A549 (cell line): ENCODE measurements at regions not wholly inside any gene's neighbourhood (a gene's known extent, or its start where the extent isn't known, plus 50 kb on each side); places are given as distances from the start of the nearest gene placed in this dataset.
A peak's percentile ranks its signal among the peaks of the same experiment; 100 is the strongest.

Source experiments
- ATAC-seq, 2 experiments: fragments of 200-7000 bp in 1 of 2; fragments of >200 bp in 1 of 2; cut with Nextera tagmentation in 1 of 2; cut with Tn5 transposase in 1 of 2; 3 replicates each; pipeline versions ENCODE4 v1.8.0 to v1.9.1; 2018 to 2020; ENCODE audit warnings: mild to moderate bottlenecking in 1 of 2, moderate library complexity in 1 of 2
- CTCF ChIA-PET: fragments of 300-600 bp; sonication (Branson Sonifier 250); formaldehyde crosslinking; extraction: SDS; loops from one replicate; lab custom pipeline; 2021; ENCODE audit warnings: antibody characterized with exemption, inconsistent platforms; lab: Yijun Ruan, JAX
- POLR2A ChIA-PET: fragments of 350-600 bp; formaldehyde crosslinking; extraction: SDS; loops from one replicate; lab custom pipeline; 2021; ENCODE audit warnings: antibody characterized with exemption, inconsistent platforms; lab: Yijun Ruan, JAX
- DNase-seq, 2 experiments: peaks; one replicate each; pipeline versions ENCODE4 v3.0.0 to v3.0.0-alpha.2; 2011 to 2016; ENCODE audit warnings: low read depth in 1 of 2, low spot score in 1 of 2
- FAIRE-seq: peaks from 2 replicates; lab custom pipeline; 2011; peaks lifted over from hg19 to GRCh38; lab: Jason Lieb, UNC
- H3K27ac ChIP-seq, 2 experiments: fragments of >200 bp; sonication (Bioruptor Twin); formaldehyde crosslinking; 3 replicates each; pipeline ENCODE4 v1.5.1; 2016 to 2017
- H3K4me1 ChIP-seq: fragments of >200 bp; sonication (Bioruptor Twin); formaldehyde crosslinking; 3 replicates; pipeline ENCODE4 v1.6.1; 2016
- H3K4me2 ChIP-seq: fragments of >200 bp; sonication (Bioruptor Twin); formaldehyde crosslinking; 3 replicates; pipeline ENCODE4 v1.6.1; 2016
- H3K4me3 ChIP-seq: fragments of >200 bp; sonication (Bioruptor Twin); formaldehyde crosslinking; 3 replicates; pipeline ENCODE4 v1.5.1; 2016
- H3K9me3 ChIP-seq: fragments of >200 bp; sonication (Bioruptor Twin); formaldehyde crosslinking; 3 replicates; pipeline ENCODE4 v1.6.1; 2016
- CBX8 ChIP-seq: fragments of 200-600 bp; sonication (generic); IDR thresholded peaks from 2 replicates; pipeline ENCODE4 v1.6.1; 2016
- CEBPB ChIP-seq, 2 experiments: fragments of >200 bp in 1 of 2; sonication (Bioruptor Twin) in 1 of 2; formaldehyde crosslinking in 1 of 2; IDR thresholded peaks; 2 replicates each; pipeline ENCODE4 v1.6.1; 2012 to 2016
- EHF ChIP-seq: fragments of 250-450 bp; sonication (Bioruptor Pico); IDR thresholded peaks from 2 replicates; pipeline ENCODE4 v1.5.0; 2020; ENCODE audit warnings: mild to moderate bottlenecking
- EHMT2 ChIP-seq: fragments of 200-600 bp; sonication (generic); IDR thresholded peaks from 2 replicates; pipeline ENCODE4 v1.6.1; 2016; ENCODE audit warnings: antibody characterized with exemption, low read depth, mild to moderate bottlenecking, moderate library complexity
- EP300 ChIP-seq, 2 experiments: fragments of >200 bp; sonication (Bioruptor Twin); formaldehyde crosslinking; IDR thresholded peaks; 2 replicates in 1 of 2; 3 replicates in 1 of 2; pipeline ENCODE4 v1.6.1; 2016 to 2017
- ESRRA ChIP-seq: fragments of 150-350 bp; IDR thresholded peaks from 2 replicates; pipeline ENCODE4 v1.6.1; 2014; ENCODE audit warnings: mild to moderate bottlenecking, low read length, borderline replicate concordance
- FOSL2 ChIP-seq, 2 experiments: fragments of 450-650 bp in 1 of 2; fragments of >200 bp in 1 of 2; sonication (Bioruptor Twin) in 1 of 2; formaldehyde crosslinking; IDR thresholded peaks; 2 replicates each; pipeline versions ENCODE4 v1.5.0 to v1.6.1; 2016 to 2020; ENCODE audit warnings: mild to moderate bottlenecking in 1 of 2, moderate library complexity in 1 of 2
- HDAC2 ChIP-seq: fragments of 200-600 bp; sonication (generic); IDR thresholded peaks from 2 replicates; pipeline ENCODE4 v1.6.1; 2016
- HOXB5 ChIP-seq: fragments of 250-450 bp; sonication (Bioruptor Pico); IDR thresholded peaks from 2 replicates; pipeline ENCODE4 v1.5.0; 2020; ENCODE audit warnings: mild to moderate bottlenecking, moderate library complexity
- JUN ChIP-seq, 2 experiments: fragments of >200 bp; sonication (Bioruptor Twin); formaldehyde crosslinking; IDR thresholded peaks; 2 replicates in 1 of 2; 3 replicates in 1 of 2; pipeline ENCODE4 v1.6.1; 2016 to 2017
- KDM1A ChIP-seq: fragments of 200-600 bp; sonication (generic); IDR thresholded peaks from 2 replicates; pipeline ENCODE4 v1.6.1; 2016; ENCODE audit warnings: low read depth, mild to moderate bottlenecking
- MAFK ChIP-seq: fragments of 450-650 bp; IDR thresholded peaks from 2 replicates; pipeline ENCODE4 v1.6.1; 2014; ENCODE audit not compliant: partially characterized antibody
- POLR2A ChIP-seq: IDR thresholded peaks from 2 replicates; pipeline ENCODE4 v1.6.1; 2012; ENCODE audit warnings: mild to moderate bottlenecking, low read length
- RFX5 ChIP-seq: fragments of 450-650 bp; IDR thresholded peaks from 2 replicates; pipeline ENCODE4 v1.7.1; 2014; ENCODE audit warnings: antibody characterized with exemption, mild to moderate bottlenecking, moderate library complexity
- SMC3 ChIP-seq: fragments of >200 bp; sonication (Bioruptor Twin); formaldehyde crosslinking; IDR thresholded peaks from 3 replicates; pipeline ENCODE4 v1.6.1; 2018; ENCODE audit warnings: inconsistent platforms
- ZC3H11A ChIP-seq: fragments of 450-650 bp; IDR thresholded peaks from 2 replicates; pipeline ENCODE4 v1.6.1; 2014; ENCODE audit warnings: antibody characterized with exemption, mild to moderate bottlenecking
- ZSCAN20 ChIP-seq: fragments of 250-450 bp; sonication (Bioruptor Pico); IDR thresholded peaks from 2 replicates; pipeline ENCODE4 v1.8.0; 2022; ENCODE audit warnings: mild to moderate bottlenecking, moderate library complexity
- WGBS: methylation state at CpG from one replicate; pipeline ENCODE4 v1.1.6; 2017; ENCODE audit errors: missing lambda C conversion rate; 5-methylcytosine and 5-hydroxymethylcytosine counted together
- TF ChIP-seq, protein P1 (sequence below): fragments of 450-650 bp; IDR thresholded peaks from 2 replicates; pipeline ENCODE4 v1.6.1; 2014; ENCODE audit warnings: antibody characterized with exemption
- TF ChIP-seq, protein P2 (sequence below): fragments of >200 bp; sonication (Bioruptor Twin); formaldehyde crosslinking; IDR thresholded peaks from 3 replicates; pipeline ENCODE4 v1.5.1; 2016

DNA sequence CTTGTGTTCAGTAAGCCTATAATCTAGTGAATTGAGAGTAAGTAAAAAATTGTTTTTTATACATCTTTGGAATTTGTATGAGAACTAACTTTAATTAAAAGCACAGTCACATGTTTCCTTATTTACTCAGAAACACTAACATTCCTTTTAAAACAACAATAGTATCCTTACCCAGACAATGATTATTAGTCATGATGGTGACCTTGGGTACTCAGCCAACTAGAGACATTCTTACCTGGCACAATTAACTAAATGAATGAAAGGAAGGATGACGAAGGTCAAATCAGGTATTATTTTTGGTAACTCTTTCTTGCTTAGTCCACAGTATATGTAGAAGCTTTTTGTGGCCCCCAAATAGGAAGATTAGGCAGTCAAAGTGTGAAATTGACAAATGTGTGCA is 901.0 kb downstream of the FAT4 start:
- POLR2A ChIA-PET = no interaction called here
- H3K4me1 ChIP-seq = no peaks in the 10 kb centered on the region
- WGBS = 19% methylated on average over 1 of the region's 1 CpG
- TF ChIP-seq MAFK (no peak), EP300 (IDR thresholded peaks at IDR 0.05) (no peak)
- no peak overlapping the region for H3K27ac ChIP-seq
- H3K4me2 ChIP-seq = no peak overlapping the region
- ATAC-seq = no peak
- H3K4me3 ChIP-seq = no peak overlapping the region
- H3K9me3 ChIP-seq = no peaks in the 10 kb centered on the region
- CTCF ChIA-PET = no interaction called here
- FAIRE-seq = no peak
- no peak for DNase-seq

DNA sequence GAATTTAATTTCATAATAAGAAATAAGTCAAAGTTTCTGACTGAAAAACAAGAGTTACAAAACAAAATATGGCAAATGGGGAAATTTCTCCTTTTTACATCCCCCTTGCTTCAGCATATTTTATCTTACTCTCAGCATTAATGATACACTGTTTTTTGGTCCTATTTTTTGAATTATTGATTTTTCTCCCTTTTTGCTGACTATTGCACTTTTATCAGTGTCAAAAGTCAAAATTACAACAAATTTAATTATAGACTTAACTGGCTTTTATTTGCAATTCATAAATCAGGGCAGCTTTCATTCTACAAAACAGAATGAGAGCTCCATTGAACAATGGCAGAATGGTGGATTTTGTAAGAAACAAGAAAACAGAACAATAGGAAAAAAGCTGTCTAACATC is 901.9 kb downstream of the FAT4 start:
- FAIRE-seq = no peak
- ChIA-PET CTCF (interaction anchor here (0.6 kb wide), 1 partner anchor 17 kb away, joined by 3 read pairs; no protein-coding TSS in a partner anchor), POLR2A (no interaction called here)
- no peak for DNase-seq
- no peak overlapping the region for H3K27ac ChIP-seq
- H3K9me3 ChIP-seq = no peaks in the 10 kb centered on the region
- no peak overlapping the region for H3K4me3 ChIP-seq
- no peaks in the 10 kb centered on the region for H3K4me1 ChIP-seq
- no peak overlapping the region for H3K4me2 ChIP-seq
- no peak for TF ChIP-seq ZC3H11A
- peak; percentile 89 for TF ChIP-seq MAFK
- TF ChIP-seq ZSCAN20 (CRISPR knock-in tag) = no peak
- ATAC-seq = no peak

DNA sequence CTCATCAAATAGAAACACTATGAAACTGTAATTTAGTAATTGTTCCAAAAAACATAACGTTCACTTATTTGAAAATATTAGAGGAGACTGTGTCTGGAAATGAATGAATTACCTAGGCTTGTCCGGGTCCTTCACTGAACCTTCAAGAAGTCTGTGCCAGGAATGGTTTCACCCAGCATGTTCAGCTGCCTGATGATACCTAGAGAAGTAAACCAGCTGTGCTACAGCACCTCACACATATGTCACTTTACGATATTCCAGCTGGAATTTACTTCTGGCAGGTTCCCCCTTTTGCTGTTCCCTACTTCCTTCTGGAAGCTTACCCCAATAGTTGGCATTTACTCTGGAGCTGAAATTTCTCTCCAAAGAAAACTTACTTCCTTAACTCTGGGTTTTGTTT is 906.5 kb downstream of the FAT4 start:
- 20% methylated on average over 3 of the region's 3 CpGs for WGBS
- DNase-seq (no peak), FAIRE-seq (no peak), ATAC-seq (no peak)
- H3K4me3 ChIP-seq = no peak overlapping the region
- H3K9me3 ChIP-seq = no peaks in the 10 kb centered on the region
- ChIA-PET POLR2A (no interaction called here), CTCF (no interaction called here)
- no peaks in the 10 kb centered on the region for H3K4me1 ChIP-seq
- TF ChIP-seq POLR2A (no peak), CEBPB (IDR thresholded peaks at IDR 0.05) (no peak), ESRRA (no peak), SMC3 (no peak), EHMT2 (no peak), HOXB5 (CRISPR knock-in tag) (no peak), EHF (no peak)
- TF ChIP-seq, protein P1, sequence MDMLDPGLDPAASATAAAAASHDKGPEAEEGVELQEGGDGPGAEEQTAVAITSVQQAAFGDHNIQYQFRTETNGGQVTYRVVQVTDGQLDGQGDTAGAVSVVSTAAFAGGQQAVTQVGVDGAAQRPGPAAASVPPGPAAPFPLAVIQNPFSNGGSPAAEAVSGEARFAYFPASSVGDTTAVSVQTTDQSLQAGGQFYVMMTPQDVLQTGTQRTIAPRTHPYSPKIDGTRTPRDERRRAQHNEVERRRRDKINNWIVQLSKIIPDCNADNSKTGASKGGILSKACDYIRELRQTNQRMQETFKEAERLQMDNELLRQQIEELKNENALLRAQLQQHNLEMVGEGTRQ = no peak
- TF ChIP-seq, protein P2, sequence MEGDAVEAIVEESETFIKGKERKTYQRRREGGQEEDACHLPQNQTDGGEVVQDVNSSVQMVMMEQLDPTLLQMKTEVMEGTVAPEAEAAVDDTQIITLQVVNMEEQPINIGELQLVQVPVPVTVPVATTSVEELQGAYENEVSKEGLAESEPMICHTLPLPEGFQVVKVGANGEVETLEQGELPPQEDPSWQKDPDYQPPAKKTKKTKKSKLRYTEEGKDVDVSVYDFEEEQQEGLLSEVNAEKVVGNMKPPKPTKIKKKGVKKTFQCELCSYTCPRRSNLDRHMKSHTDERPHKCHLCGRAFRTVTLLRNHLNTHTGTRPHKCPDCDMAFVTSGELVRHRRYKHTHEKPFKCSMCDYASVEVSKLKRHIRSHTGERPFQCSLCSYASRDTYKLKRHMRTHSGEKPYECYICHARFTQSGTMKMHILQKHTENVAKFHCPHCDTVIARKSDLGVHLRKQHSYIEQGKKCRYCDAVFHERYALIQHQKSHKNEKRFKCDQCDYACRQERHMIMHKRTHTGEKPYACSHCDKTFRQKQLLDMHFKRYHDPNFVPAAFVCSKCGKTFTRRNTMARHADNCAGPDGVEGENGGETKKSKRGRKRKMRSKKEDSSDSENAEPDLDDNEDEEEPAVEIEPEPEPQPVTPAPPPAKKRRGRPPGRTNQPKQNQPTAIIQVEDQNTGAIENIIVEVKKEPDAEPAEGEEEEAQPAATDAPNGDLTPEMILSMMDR = no peak
- H3K4me2 ChIP-seq = no peak overlapping the region
- no peak overlapping the region for H3K27ac ChIP-seq

DNA sequence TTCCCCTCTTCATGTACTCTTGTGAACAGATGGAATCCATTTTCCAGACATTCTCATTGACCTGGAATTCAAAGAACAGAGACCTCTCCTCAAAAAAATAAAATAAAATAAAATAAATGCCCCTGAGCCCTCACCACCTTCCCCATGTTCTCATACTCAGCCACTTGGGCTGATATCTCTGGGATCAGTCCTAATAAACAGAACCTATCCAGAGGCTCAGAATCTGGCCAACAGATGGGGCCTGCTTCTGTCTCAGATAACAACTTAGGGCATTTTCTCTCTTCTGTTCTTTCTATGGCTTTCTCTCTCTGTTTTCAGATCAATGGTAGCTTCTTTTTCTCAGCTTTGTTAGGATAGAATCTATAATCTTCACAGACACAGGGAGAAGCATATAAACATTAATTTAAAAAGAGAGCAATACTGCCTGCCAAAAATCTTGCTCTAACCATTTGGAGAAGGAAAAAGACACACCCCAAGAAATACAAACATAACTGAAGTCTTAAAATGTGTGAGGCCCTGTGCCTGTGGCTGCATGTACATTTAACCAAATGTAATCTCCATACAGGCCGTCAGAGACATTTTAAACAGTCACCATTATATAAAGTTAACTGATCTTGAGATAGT is 907.1 kb downstream of the FAT4 start:
- no peak overlapping the region for H3K4me2 ChIP-seq
- CTCF ChIA-PET = no interaction called here
- ATAC-seq (no peak), DNase-seq (no peak), FAIRE-seq (no peak)
- no peak overlapping the region for H3K27ac ChIP-seq
- H3K4me3 ChIP-seq = no peak overlapping the region
- WGBS = 7% methylated on average over 1 of the region's 1 CpG
- POLR2A ChIA-PET = no interaction called here
- H3K9me3 ChIP-seq = no peaks in the 10 kb centered on the region
- TF ChIP-seq ZC3H11A = no peak
- TF ChIP-seq JUN (IDR thresholded peaks at IDR 0.05) = no peak
- no peak for TF ChIP-seq HDAC2
- TF ChIP-seq EHF = no peak
- TF ChIP-seq KDM1A = no peak
- TF ChIP-seq RFX5 = no peak
- TF ChIP-seq FOSL2 (IDR thresholded peaks at IDR 0.05) = no peak
- TF ChIP-seq FOSL2 (CRISPR knock-in tag; IDR thresholded peaks at IDR 0.05) = no peak
- TF ChIP-seq CBX8 = no peak
- no peaks in the 10 kb centered on the region for H3K4me1 ChIP-seq
